Lower lobe of right lung (tissue), 2 donors: ENCODE measurements at regions not wholly inside any gene's neighbourhood (a gene's known extent, or its start where the extent isn't known, plus 50 kb on each side); places are given as distances from the start of the nearest gene placed in this dataset.

ENCODE experiments used
- ATAC-seq, 2 donors: fragments of 200-7000 bp; cut with Tn5 transposase; one replicate each; pipeline ENCODE4 v1.9.1; 2020 to 2022; ENCODE audit warnings: mild to moderate bottlenecking in 2 of 2, moderate library complexity in 2 of 2
- DNase-seq: peaks from one replicate; pipeline ENCODE4 v3.0.0-alpha.2; 2020
- H3K27ac ChIP-seq: fragments of 200-600 bp; one replicate; pipeline ENCODE4 v1.8.0; 2022
- H3K27me3 ChIP-seq: fragments of 200-600 bp; one replicate; pipeline ENCODE4 v1.8.0; 2022; ENCODE audit warnings: low read depth
- H3K36me3 ChIP-seq: fragments of 200-600 bp; one replicate; pipeline ENCODE4 v1.8.0; 2022; ENCODE audit warnings: mild to moderate bottlenecking
- H3K4me1 ChIP-seq: fragments of 200-600 bp; one replicate; pipeline ENCODE4 v1.8.0; 2022
- H3K4me3 ChIP-seq: fragments of 200-600 bp; one replicate; pipeline ENCODE4 v1.8.0; 2022; ENCODE audit warnings: mild to moderate bottlenecking
- H3K9me3 ChIP-seq: fragments of 200-600 bp; one replicate; pipeline ENCODE4 v1.8.0; 2022
- intact Hi-C: fragments of 100-400 bp; cut with DNase I; formaldehyde crosslinking; loops from one replicate; pipeline ENCODE4 v1.11.0; 2022
- TF ChIP-seq, protein P1 (sequence below): fragments of 200-600 bp; IDR thresholded peaks from one replicate; pipeline ENCODE4 v1.8.0; 2022; ENCODE audit warnings: antibody characterized with exemption, mild to moderate bottlenecking
- donor health status: DM: no; HTN: yes; CAD: no; lungs with severe emphysema.

GRCh38 chr12:39047539-39048262 lies 142.3 kb upstream of the CPNE8 start:
- TF ChIP-seq, protein P1, sequence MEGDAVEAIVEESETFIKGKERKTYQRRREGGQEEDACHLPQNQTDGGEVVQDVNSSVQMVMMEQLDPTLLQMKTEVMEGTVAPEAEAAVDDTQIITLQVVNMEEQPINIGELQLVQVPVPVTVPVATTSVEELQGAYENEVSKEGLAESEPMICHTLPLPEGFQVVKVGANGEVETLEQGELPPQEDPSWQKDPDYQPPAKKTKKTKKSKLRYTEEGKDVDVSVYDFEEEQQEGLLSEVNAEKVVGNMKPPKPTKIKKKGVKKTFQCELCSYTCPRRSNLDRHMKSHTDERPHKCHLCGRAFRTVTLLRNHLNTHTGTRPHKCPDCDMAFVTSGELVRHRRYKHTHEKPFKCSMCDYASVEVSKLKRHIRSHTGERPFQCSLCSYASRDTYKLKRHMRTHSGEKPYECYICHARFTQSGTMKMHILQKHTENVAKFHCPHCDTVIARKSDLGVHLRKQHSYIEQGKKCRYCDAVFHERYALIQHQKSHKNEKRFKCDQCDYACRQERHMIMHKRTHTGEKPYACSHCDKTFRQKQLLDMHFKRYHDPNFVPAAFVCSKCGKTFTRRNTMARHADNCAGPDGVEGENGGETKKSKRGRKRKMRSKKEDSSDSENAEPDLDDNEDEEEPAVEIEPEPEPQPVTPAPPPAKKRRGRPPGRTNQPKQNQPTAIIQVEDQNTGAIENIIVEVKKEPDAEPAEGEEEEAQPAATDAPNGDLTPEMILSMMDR: no peak
- DNase-seq: no peak
- H3K27ac ChIP-seq: no peak overlapping the region
- H3K9me3 ChIP-seq: no peaks in the 10 kb centered on the region
- peaks cover 10% of the 10 kb centered on the region for H3K4me1 ChIP-seq
- no peak overlapping the region for H3K4me3 ChIP-seq
- H3K27me3 ChIP-seq: no peaks in the 10 kb centered on the region
- ATAC-seq: peak; percentile 65 to 83
- intact Hi-C loops: no loop called here
- no peaks in the 10 kb centered on the region for H3K36me3 ChIP-seq

DNA sequence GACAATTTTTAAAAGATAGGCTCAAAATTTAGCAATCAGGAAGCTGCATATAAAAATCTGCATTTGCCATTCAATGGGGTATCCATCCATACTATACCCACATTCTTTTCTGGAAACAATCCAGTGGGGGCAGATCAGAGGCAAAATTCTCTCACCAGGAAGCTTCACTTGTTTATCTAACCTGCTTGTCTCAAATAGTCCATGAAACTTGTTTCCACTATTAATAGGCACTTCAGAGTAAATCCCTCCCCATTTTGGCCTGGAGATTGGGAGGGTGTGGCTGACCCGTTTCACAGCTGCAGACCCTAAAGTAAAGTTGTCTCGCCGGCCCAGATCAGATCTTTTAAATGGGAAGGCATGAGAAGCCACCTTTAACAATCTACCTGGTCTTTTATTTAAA lies 139.4 kb upstream of the CPNE8 start:
- Histone ChIP-seq H3K27ac (no peak overlapping the region), H3K36me3 (no peaks in the 10 kb centered on the region), H3K4me3 (no peak overlapping the region), H3K27me3 (no peaks in the 10 kb centered on the region), H3K4me1 (peaks cover 12% of the 10 kb centered on the region), H3K9me3 (no peaks in the 10 kb centered on the region)
- DNase-seq (no peak), ATAC-seq (no peak)
- TF ChIP-seq, protein P1: no peak
- intact Hi-C loops: no loop called here

DNA sequence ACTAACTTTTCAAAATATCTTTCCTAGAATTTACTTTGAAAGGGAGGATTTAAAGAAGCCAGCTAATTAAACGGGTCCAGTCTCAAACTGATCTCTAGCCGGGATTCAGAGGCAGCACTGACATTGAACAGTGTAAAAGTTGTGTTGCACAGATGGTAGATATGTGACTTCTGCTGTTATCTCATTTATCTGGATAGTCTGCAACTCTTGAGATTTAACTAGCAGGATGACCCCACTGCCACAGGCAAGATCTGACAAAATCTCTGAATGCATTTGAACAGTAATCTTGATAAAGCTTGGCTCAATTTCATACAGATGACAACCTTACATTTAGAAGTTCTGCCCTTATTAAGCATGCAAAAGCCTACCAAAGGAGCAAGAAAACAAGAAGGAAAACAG lies 138.0 kb upstream of the CPNE8 start:
- ATAC-seq: no peak
- TF ChIP-seq, protein P1: no peak

DNA sequence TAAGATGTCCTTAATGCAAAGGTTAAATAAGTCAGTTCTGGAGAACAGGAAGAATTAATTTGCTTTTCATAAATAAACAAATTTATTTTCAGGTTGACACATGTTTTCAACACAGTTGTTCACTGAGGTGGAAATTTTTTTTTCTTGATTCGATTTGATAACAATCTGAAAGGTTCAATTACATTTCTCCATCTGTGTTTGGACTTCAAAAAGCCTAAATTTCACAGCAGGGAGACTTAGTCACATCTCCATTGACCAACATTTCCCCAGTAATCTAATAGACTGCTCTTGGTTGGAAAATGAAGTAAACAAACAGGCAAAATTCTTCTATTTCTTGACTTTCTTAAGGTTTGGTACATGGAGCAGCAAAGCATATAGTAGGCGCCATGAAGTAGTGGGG lies 134.9 kb upstream of the CPNE8 start:
- intact Hi-C loops: no loop called here
- DNase-seq (no peak), ATAC-seq (no peak)
- TF ChIP-seq, protein P1: no peak
- no peaks in the 10 kb centered on the region for H3K27me3 ChIP-seq
- H3K27ac ChIP-seq: no peak overlapping the region
- H3K4me3 ChIP-seq: no peak overlapping the region
- H3K4me1 ChIP-seq: peaks cover 12% of the 10 kb centered on the region
- H3K9me3 ChIP-seq: no peaks in the 10 kb centered on the region
- H3K36me3 ChIP-seq: no peaks in the 10 kb centered on the region

More for the DNA sequence above, 138.0 kb upstream of the CPNE8 start:
- intact Hi-C loops: no loop called here
- Histone ChIP-seq H3K4me1 (peaks cover 12% of the 10 kb centered on the region), H3K36me3 (no peaks in the 10 kb centered on the region), H3K27ac (no peak overlapping the region), H3K4me3 (no peak overlapping the region), H3K27me3 (no peaks in the 10 kb centered on the region), H3K9me3 (no peaks in the 10 kb centered on the region)
- no peak for DNase-seq

GRCh38 chr12:39037115-39037514 lies 131.7 kb upstream of the CPNE8 start:
- no peak for DNase-seq
- TF ChIP-seq, protein P1: no peak
- Histone ChIP-seq H3K4me3 (no peak overlapping the region), H3K27ac (no peak overlapping the region), H3K9me3 (no peaks in the 10 kb centered on the region), H3K27me3 (no peaks in the 10 kb centered on the region), H3K4me1 (no peaks in the 10 kb centered on the region), H3K36me3 (no peaks in the 10 kb centered on the region)
- intact Hi-C loops: no loop called here
- ATAC-seq: no peak
